ENCODE measurements at regions not wholly inside any gene's neighbourhood (a gene's known extent, or its start where the extent isn't known, plus 50 kb on each side); places are given as distances from the start of the nearest gene placed in this dataset.
"Not testable (repeated sequence)": the region's sequence is repeated elsewhere in the genome, so short reads cannot be mapped to it uniquely, and the experiment has no call there.

- H3K9ac ChIP-seq (ENCODE audit: insufficient read depth in 1 of 2, low read length in 2 of 2), result not testable (repeated sequence)
Observed at GRCh38 chr20:30899370-30900079, 357.9 kb upstream of the DEFB115 start.

GRCh38 chr20:30900080-30900719 lies 357.3 kb upstream of the DEFB115 start:
- H3K4me1 ChIP-seq (ENCODE audit: control insufficient read depth in 5 of 5, insufficient read depth in 5 of 5, low read length in 5 of 5); H3K36me3 ChIP-seq (ENCODE audit: control insufficient read depth in 4 of 4, insufficient read depth in 4 of 4, low read length in 4 of 4); ATAC-seq (ENCODE audit: insufficient read depth, low FRiP score); H3K27me3 ChIP-seq (ENCODE audit: control insufficient read depth in 3 of 3, insufficient read depth in 3 of 3, low read length in 2 of 3); H3K27ac ChIP-seq (ENCODE audit: low read depth in 1 of 2, low read length in 1 of 2); DNase-seq; H3K4me3 ChIP-seq; H3K9ac ChIP-seq (ENCODE audit: insufficient read depth in 1 of 2, low read length in 2 of 2): not testable (repeated sequence)
- 16 to 53% methylated on average over 29 to 30 of the region's 30 CpGs for WGBS, 2 donors
- peaks cover 0 to 15% (median 0%) of the 10 kb centered on the region in 4 donors for H3K9me3 ChIP-seq (ENCODE audit: control insufficient read depth in 4 of 4, insufficient read depth in 3 of 4, low read length in 3 of 4)

More at GRCh38 chr20:30899370-30900079, 357.9 kb upstream of the DEFB115 start:
- H3K4me3 ChIP-seq; H3K36me3 ChIP-seq (ENCODE audit: control insufficient read depth in 4 of 4, insufficient read depth in 4 of 4, low read length in 4 of 4); H3K27me3 ChIP-seq (ENCODE audit: control insufficient read depth in 3 of 3, insufficient read depth in 3 of 3, low read length in 2 of 3); ATAC-seq (ENCODE audit: insufficient read depth, low FRiP score); H3K27ac ChIP-seq (ENCODE audit: low read depth in 1 of 2, low read length in 1 of 2); H3K4me1 ChIP-seq (ENCODE audit: control insufficient read depth in 5 of 5, insufficient read depth in 5 of 5, low read length in 5 of 5); DNase-seq: not testable (repeated sequence)
- WGBS, 2 donors, result 6 to 30% methylated on average over 40 to 41 of the region's 41 CpGs
- peaks cover 0 to 21% (median 0%) of the 10 kb centered on the region in 4 donors for H3K9me3 ChIP-seq (ENCODE audit: control insufficient read depth in 4 of 4, insufficient read depth in 3 of 4, low read length in 3 of 4)

- DNase-seq; ATAC-seq (ENCODE audit: insufficient read depth, low FRiP score); H3K27me3 ChIP-seq (ENCODE audit: control insufficient read depth in 3 of 3, insufficient read depth in 3 of 3, low read length in 2 of 3); H3K9ac ChIP-seq (ENCODE audit: insufficient read depth in 1 of 2, low read length in 2 of 2); H3K4me1 ChIP-seq (ENCODE audit: control insufficient read depth in 5 of 5, insufficient read depth in 5 of 5, low read length in 5 of 5); H3K4me3 ChIP-seq; H3K36me3 ChIP-seq (ENCODE audit: control insufficient read depth in 4 of 4, insufficient read depth in 4 of 4, low read length in 4 of 4); H3K27ac ChIP-seq (ENCODE audit: low read depth in 1 of 2, low read length in 1 of 2): not testable (repeated sequence)
- H3K9me3 ChIP-seq (ENCODE audit: control insufficient read depth in 4 of 4, insufficient read depth in 3 of 4, low read length in 3 of 4), result peaks cover 0 to 14% (median 2%) of the 10 kb centered on the region in 4 donors
- WGBS, 2 donors, result 92 to 95% methylated on average over 19 of the region's 19 CpGs
Observed at GRCh38 chr20:30905231-30905630, 352.2 kb upstream of the DEFB115 start.

- Histone ChIP-seq H3K27me3 (ENCODE audit: control insufficient read depth in 3 of 3, insufficient read depth in 3 of 3, low read length in 2 of 3) (no peaks in the 10 kb centered on the region), H3K9ac (ENCODE audit: insufficient read depth in 1 of 2, low read length in 2 of 2) (no peak overlapping the region), H3K4me3 (no peak overlapping the region), H3K36me3 (ENCODE audit: control insufficient read depth in 4 of 4, insufficient read depth in 4 of 4, low read length in 4 of 4) (no peaks in the 10 kb centered on the region), H3K27ac (ENCODE audit: low read depth in 1 of 2, low read length in 1 of 2) (no peak overlapping the region), H3K9me3 (ENCODE audit: control insufficient read depth in 4 of 4, insufficient read depth in 3 of 4, low read length in 3 of 4) (peaks cover 0 to 15% (median 4%) of the 10 kb centered on the region in 4 donors), H3K4me1 (ENCODE audit: control insufficient read depth in 5 of 5, insufficient read depth in 5 of 5, low read length in 5 of 5) (no peaks in the 10 kb centered on the region)
- TF ChIP-seq CTCF (IDR thresholded peaks at IDR 0.05; ENCODE audit: control extremely low read depth, extremely low read depth), result no peak
- ATAC-seq (ENCODE audit: insufficient read depth, low FRiP score), result no peak
- DNase-seq, result no peak
- WGBS, 2 donors, result 73 to 81% methylated on average over 18 of the region's 18 CpGs
Observed at GRCh38 chr20:30910937-30911725, 346.3 kb upstream of the DEFB115 start.

GRCh38 chr20:30911832-30912660 lies 345.4 kb upstream of the DEFB115 start:
- H3K9ac ChIP-seq (ENCODE audit: insufficient read depth in 1 of 2, low read length in 2 of 2); ATAC-seq (ENCODE audit: insufficient read depth, low FRiP score); H3K27me3 ChIP-seq (ENCODE audit: control insufficient read depth in 3 of 3, insufficient read depth in 3 of 3, low read length in 2 of 3); H3K4me3 ChIP-seq; H3K27ac ChIP-seq (ENCODE audit: low read depth in 1 of 2, low read length in 1 of 2); H3K36me3 ChIP-seq (ENCODE audit: control insufficient read depth in 4 of 4, insufficient read depth in 4 of 4, low read length in 4 of 4); H3K4me1 ChIP-seq (ENCODE audit: control insufficient read depth in 5 of 5, insufficient read depth in 5 of 5, low read length in 5 of 5): not testable (repeated sequence)
- 15 to 41% methylated on average over 38 of the region's 41 CpGs for WGBS, 2 donors
- peaks cover 0 to 11% (median 4%) of the 10 kb centered on the region in 4 donors for H3K9me3 ChIP-seq (ENCODE audit: control insufficient read depth in 4 of 4, insufficient read depth in 3 of 4, low read length in 3 of 4)
- peak in 1 of 3 donors; percentile 9 for DNase-seq

- WGBS, 2 donors, result 6 to 31% methylated on average over 7 to 11 of the region's 12 CpGs
- not testable (repeated sequence) for H3K4me3 ChIP-seq; H3K9me3 ChIP-seq (ENCODE audit: control insufficient read depth in 4 of 4, insufficient read depth in 3 of 4, low read length in 3 of 4); ATAC-seq (ENCODE audit: insufficient read depth, low FRiP score); H3K27me3 ChIP-seq (ENCODE audit: control insufficient read depth in 3 of 3, insufficient read depth in 3 of 3, low read length in 2 of 3); H3K36me3 ChIP-seq (ENCODE audit: control insufficient read depth in 4 of 4, insufficient read depth in 4 of 4, low read length in 4 of 4); H3K4me1 ChIP-seq (ENCODE audit: control insufficient read depth in 5 of 5, insufficient read depth in 5 of 5, low read length in 5 of 5); H3K9ac ChIP-seq (ENCODE audit: insufficient read depth in 1 of 2, low read length in 2 of 2); H3K27ac ChIP-seq (ENCODE audit: low read depth in 1 of 2, low read length in 1 of 2)
- peak in 1 of 3 donors; percentile 52 for DNase-seq
Observed at GRCh38 chr20:30912661-30913026, 344.8 kb upstream of the DEFB115 start.
